ENCODE measurements at regions not wholly inside any gene's neighbourhood (a gene's known extent, or its start where the extent isn't known, plus 50 kb on each side); places are given as distances from the start of the nearest gene placed in this dataset.

- intact Hi-C loops (cut with micrococcal nuclease; ENCODE audit: unreplicated experiment), result no loop called here
- H3K4me1 ChIP-seq (ENCODE audit: insufficient read depth, low read length, poor library complexity, severe bottlenecking), result no peaks in the 10 kb centered on the region
- no peak overlapping the region for H3K4me3 ChIP-seq (ENCODE audit: low read depth, low read length, poor library complexity, severe bottlenecking)
- no TSS peak for BruUV-seq (replicated peaks)
- H3K9me3 ChIP-seq (ENCODE audit: low read depth, low read length, poor library complexity, severe bottlenecking), result no peaks in the 10 kb centered on the region
- CTCF ChIA-PET, result no interaction called here
- H3K27ac ChIP-seq (ENCODE audit: low read depth, low read length, poor library complexity, severe bottlenecking), result no peak overlapping the region
- no peaks in the 10 kb centered on the region for H3K27me3 ChIP-seq (replicated peaks; ENCODE audit: insufficient read depth, low read depth, low read length, poor library complexity)
- no peaks in the 10 kb centered on the region for H3K36me3 ChIP-seq (ENCODE audit: insufficient read depth, low read length, poor library complexity, severe bottlenecking)
- DNase-seq (ENCODE audit: low spot score), result no peak
- TF ChIP-seq, protein P1, sequence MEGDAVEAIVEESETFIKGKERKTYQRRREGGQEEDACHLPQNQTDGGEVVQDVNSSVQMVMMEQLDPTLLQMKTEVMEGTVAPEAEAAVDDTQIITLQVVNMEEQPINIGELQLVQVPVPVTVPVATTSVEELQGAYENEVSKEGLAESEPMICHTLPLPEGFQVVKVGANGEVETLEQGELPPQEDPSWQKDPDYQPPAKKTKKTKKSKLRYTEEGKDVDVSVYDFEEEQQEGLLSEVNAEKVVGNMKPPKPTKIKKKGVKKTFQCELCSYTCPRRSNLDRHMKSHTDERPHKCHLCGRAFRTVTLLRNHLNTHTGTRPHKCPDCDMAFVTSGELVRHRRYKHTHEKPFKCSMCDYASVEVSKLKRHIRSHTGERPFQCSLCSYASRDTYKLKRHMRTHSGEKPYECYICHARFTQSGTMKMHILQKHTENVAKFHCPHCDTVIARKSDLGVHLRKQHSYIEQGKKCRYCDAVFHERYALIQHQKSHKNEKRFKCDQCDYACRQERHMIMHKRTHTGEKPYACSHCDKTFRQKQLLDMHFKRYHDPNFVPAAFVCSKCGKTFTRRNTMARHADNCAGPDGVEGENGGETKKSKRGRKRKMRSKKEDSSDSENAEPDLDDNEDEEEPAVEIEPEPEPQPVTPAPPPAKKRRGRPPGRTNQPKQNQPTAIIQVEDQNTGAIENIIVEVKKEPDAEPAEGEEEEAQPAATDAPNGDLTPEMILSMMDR (conservative IDR thresholded peaks at IDR 0.05; ENCODE audit: low read depth, low read length), result no peak
- TF ChIP-seq EZH2 (IDR thresholded peaks at IDR 0.05; ENCODE audit: borderline replicate concordance, low read depth, low read length, poor library complexity, severe bottlenecking), result no peak
- POLR2A ChIA-PET (ENCODE audit: low non-redundant PET), result no interaction called here
These were observed 135.9 kb downstream of the ITGB8 start for GRCh38 chr7:20466543-20467021.

- DNase-seq (ENCODE audit: low spot score), result no peak
- Histone ChIP-seq H3K4me1 (ENCODE audit: insufficient read depth, low read length, poor library complexity, severe bottlenecking) (no peaks in the 10 kb centered on the region), H3K36me3 (ENCODE audit: insufficient read depth, low read length, poor library complexity, severe bottlenecking) (no peaks in the 10 kb centered on the region), H3K27ac (ENCODE audit: low read depth, low read length, poor library complexity, severe bottlenecking) (no peak overlapping the region), H3K4me3 (ENCODE audit: low read depth, low read length, poor library complexity, severe bottlenecking) (no peak overlapping the region), H3K27me3 (replicated peaks; ENCODE audit: insufficient read depth, low read depth, low read length, poor library complexity) (no peaks in the 10 kb centered on the region), H3K9me3 (ENCODE audit: low read depth, low read length, poor library complexity, severe bottlenecking) (no peaks in the 10 kb centered on the region)
- CTCF ChIA-PET, result no interaction called here
- POLR2A ChIA-PET (ENCODE audit: low non-redundant PET), result no interaction called here
- no TSS peak for BruUV-seq (replicated peaks)
- intact Hi-C loops (cut with micrococcal nuclease; ENCODE audit: unreplicated experiment), result no loop called here
- TF ChIP-seq, protein P1 (conservative IDR thresholded peaks at IDR 0.05; ENCODE audit: low read depth, low read length), result no peak
- no peak for TF ChIP-seq EZH2 (IDR thresholded peaks at IDR 0.05; ENCODE audit: borderline replicate concordance, low read depth, low read length, poor library complexity, severe bottlenecking)
These were observed 139.4 kb downstream of the ITGB8 start for GRCh38 chr7:20470082-20470481.

DNA sequence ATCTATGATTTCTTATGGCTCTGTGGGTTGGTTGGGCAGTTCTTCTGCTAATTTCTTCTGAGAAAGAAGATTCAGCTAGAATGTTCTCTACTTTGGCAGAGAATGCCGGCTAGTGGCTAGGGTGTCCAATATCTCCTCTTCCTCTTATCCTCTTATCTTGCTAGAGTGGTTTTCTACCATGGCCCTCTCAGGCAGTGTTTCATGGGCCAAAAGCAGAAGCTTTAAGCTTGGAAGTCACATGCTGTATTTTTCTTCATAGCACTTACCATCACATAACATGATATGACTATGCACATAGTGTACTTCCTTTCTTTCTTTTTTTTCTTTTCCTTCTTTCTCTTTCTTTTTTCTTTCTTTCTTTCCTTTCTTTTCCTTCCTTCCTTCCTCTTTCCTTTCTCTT lies 140.0 kb downstream of the ITGB8 start:
- no peaks in the 10 kb centered on the region for H3K27me3 ChIP-seq (replicated peaks; ENCODE audit: insufficient read depth, low read depth, low read length, poor library complexity)
- intact Hi-C loops (cut with micrococcal nuclease; ENCODE audit: unreplicated experiment), result no loop called here
- no peaks in the 10 kb centered on the region for H3K4me1 ChIP-seq (ENCODE audit: insufficient read depth, low read length, poor library complexity, severe bottlenecking)
- no peaks in the 10 kb centered on the region for H3K36me3 ChIP-seq (ENCODE audit: insufficient read depth, low read length, poor library complexity, severe bottlenecking)
- TF ChIP-seq, protein P1 (conservative IDR thresholded peaks at IDR 0.05; ENCODE audit: low read depth, low read length), result no peak
- no peak for TF ChIP-seq EZH2 (IDR thresholded peaks at IDR 0.05; ENCODE audit: borderline replicate concordance, low read depth, low read length, poor library complexity, severe bottlenecking)
- no peaks in the 10 kb centered on the region for H3K9me3 ChIP-seq (ENCODE audit: low read depth, low read length, poor library complexity, severe bottlenecking)
- H3K4me3 ChIP-seq (ENCODE audit: low read depth, low read length, poor library complexity, severe bottlenecking), result no peak overlapping the region
- no peak overlapping the region for H3K27ac ChIP-seq (ENCODE audit: low read depth, low read length, poor library complexity, severe bottlenecking)
- DNase-seq (ENCODE audit: low spot score), result no peak
- CTCF ChIA-PET, result no interaction called here
- POLR2A ChIA-PET (ENCODE audit: low non-redundant PET), result no interaction called here
- BruUV-seq (replicated peaks), result no TSS peak
